ENCODE measurements at regions not wholly inside any gene's neighbourhood (a gene's known extent, or its start where the extent isn't known, plus 50 kb on each side); places are given as distances from the start of the nearest gene placed in this dataset.

- POLR2A ChIA-PET = no interaction called here
- no peak overlapping the region for H3K27ac ChIP-seq (ENCODE audit: low read length in 2 of 2)
- ATAC-seq (ENCODE audit: low read depth) = no peak
Observed at GRCh38 chr2:19843992-19844515, 57.7 kb downstream of the TTC32 start.

GRCh38 chr2:19841918-19842693 is 59.7 kb downstream of the TTC32 start:
- Histone ChIP-seq H3K79me2 (ENCODE audit: control insufficient read depth, insufficient read depth, low read length) (no peaks in the 10 kb centered on the region), H4K20me1 (ENCODE audit: control insufficient read depth, insufficient read depth, low read length, poor library complexity, severe bottlenecking) (no peaks in the 10 kb centered on the region), H3K27ac (ENCODE audit: low read length in 2 of 2) (no peak overlapping the region), H3K9me3 (ENCODE audit: control extremely low read depth in 1 of 3, control insufficient read depth in 2 of 3, insufficient read depth in 1 of 3, low read length in 2 of 3) (peaks cover 0 to 4% (median 3%) of the 10 kb centered on the region in 3 donors), H3K4me1 (ENCODE audit: control insufficient read depth in 2 of 2, insufficient read depth in 2 of 2, low read length in 2 of 2) (no peaks in the 10 kb centered on the region), H3K36me3 (replicated peaks in 1 of 2; ENCODE audit: control extremely low read depth in 1 of 2, control insufficient read depth in 1 of 2, extremely low read depth in 1 of 2, insufficient read depth in 2 of 2, low read length in 1 of 2) (no peaks in the 10 kb centered on the region), H3K9ac (ENCODE audit: low read length) (no peak overlapping the region), H2AFZ (ENCODE audit: insufficient read depth, low read depth, low read length, poor library complexity, severe bottlenecking) (no peak overlapping the region), H3K27me3 (replicated peaks in 1 of 4; ENCODE audit: control extremely low read depth in 1 of 4, control insufficient read depth in 3 of 4, insufficient read depth in 4 of 4, low read length in 3 of 4) (peaks cover 0 to 12% (median 1%) of the 10 kb centered on the region in 4 experiments), H3K4me3 (ENCODE audit: control extremely low read depth in 1 of 5, extremely low read depth in 1 of 5, insufficient read depth in 1 of 5, low read depth in 2 of 5, low read length in 4 of 5) (no peak overlapping the region), H3K4me2 (replicated peaks; ENCODE audit: low read depth, low read length, poor library complexity, severe bottlenecking) (no peak overlapping the region)
- Mint-ChIP-seq H3K4me1 (no peaks in the 10 kb centered on the region), H3K27ac (no peak overlapping the region), H3K27me3 (peaks cover 56% of the 10 kb centered on the region), H3K4me3 (no peak overlapping the region), H3K9me3 (ENCODE audit: insufficient read depth) (peaks cover 4% of the 10 kb centered on the region)
- ATAC-seq (ENCODE audit: low read depth) (no peak), DNase-seq (no peak)
- intact Hi-C loops (cut with micrococcal nuclease) = no loop called here
- ChIA-PET POLR2A (no interaction called here), CTCF (no interaction called here)
- WGBS (ENCODE audit: insufficient coverage) = 90% methylated on average over 9 of the region's 9 CpGs
- TF ChIP-seq, protein P1, sequence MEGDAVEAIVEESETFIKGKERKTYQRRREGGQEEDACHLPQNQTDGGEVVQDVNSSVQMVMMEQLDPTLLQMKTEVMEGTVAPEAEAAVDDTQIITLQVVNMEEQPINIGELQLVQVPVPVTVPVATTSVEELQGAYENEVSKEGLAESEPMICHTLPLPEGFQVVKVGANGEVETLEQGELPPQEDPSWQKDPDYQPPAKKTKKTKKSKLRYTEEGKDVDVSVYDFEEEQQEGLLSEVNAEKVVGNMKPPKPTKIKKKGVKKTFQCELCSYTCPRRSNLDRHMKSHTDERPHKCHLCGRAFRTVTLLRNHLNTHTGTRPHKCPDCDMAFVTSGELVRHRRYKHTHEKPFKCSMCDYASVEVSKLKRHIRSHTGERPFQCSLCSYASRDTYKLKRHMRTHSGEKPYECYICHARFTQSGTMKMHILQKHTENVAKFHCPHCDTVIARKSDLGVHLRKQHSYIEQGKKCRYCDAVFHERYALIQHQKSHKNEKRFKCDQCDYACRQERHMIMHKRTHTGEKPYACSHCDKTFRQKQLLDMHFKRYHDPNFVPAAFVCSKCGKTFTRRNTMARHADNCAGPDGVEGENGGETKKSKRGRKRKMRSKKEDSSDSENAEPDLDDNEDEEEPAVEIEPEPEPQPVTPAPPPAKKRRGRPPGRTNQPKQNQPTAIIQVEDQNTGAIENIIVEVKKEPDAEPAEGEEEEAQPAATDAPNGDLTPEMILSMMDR (IDR thresholded peaks at IDR 0.05) = no peak
- TF ChIP-seq EZH2 (IDR thresholded peaks at IDR 0.05; ENCODE audit: borderline replicate concordance, insufficient read depth, low read depth, low read length, poor library complexity, severe bottlenecking) = no peak

More at GRCh38 chr2:19843992-19844515, 57.7 kb downstream of the TTC32 start:
- Mint-ChIP-seq H3K27me3 (peaks cover 54% of the 10 kb centered on the region), H3K4me1 (no peaks in the 10 kb centered on the region), H3K9me3 (ENCODE audit: insufficient read depth) (peaks cover 4% of the 10 kb centered on the region), H3K27ac (no peak overlapping the region), H3K4me3 (no peak overlapping the region)
- Histone ChIP-seq H4K20me1 (ENCODE audit: control insufficient read depth, insufficient read depth, low read length, poor library complexity, severe bottlenecking) (no peaks in the 10 kb centered on the region), H3K4me3 (ENCODE audit: control extremely low read depth in 1 of 5, extremely low read depth in 1 of 5, insufficient read depth in 1 of 5, low read depth in 2 of 5, low read length in 4 of 5) (no peak overlapping the region), H3K27me3 (replicated peaks in 1 of 4; ENCODE audit: control extremely low read depth in 1 of 4, control insufficient read depth in 3 of 4, insufficient read depth in 4 of 4, low read length in 3 of 4) (peaks cover 0 to 12% (median 0%) of the 10 kb centered on the region in 4 experiments), H3K79me2 (ENCODE audit: control insufficient read depth, insufficient read depth, low read length) (no peaks in the 10 kb centered on the region), H2AFZ (ENCODE audit: insufficient read depth, low read depth, low read length, poor library complexity, severe bottlenecking) (no peak overlapping the region), H3K4me2 (replicated peaks; ENCODE audit: low read depth, low read length, poor library complexity, severe bottlenecking) (no peak overlapping the region), H3K9ac (ENCODE audit: low read length) (no peak overlapping the region), H3K4me1 (ENCODE audit: control insufficient read depth in 2 of 2, insufficient read depth in 2 of 2, low read length in 2 of 2) (no peaks in the 10 kb centered on the region), H3K9me3 (ENCODE audit: control extremely low read depth in 1 of 3, control insufficient read depth in 2 of 3, insufficient read depth in 1 of 3, low read length in 2 of 3) (peaks cover 0 to 4% (median 3%) of the 10 kb centered on the region in 3 donors), H3K36me3 (replicated peaks in 1 of 2; ENCODE audit: control extremely low read depth in 1 of 2, control insufficient read depth in 1 of 2, extremely low read depth in 1 of 2, insufficient read depth in 2 of 2, low read length in 1 of 2) (no peaks in the 10 kb centered on the region)
- intact Hi-C loops (cut with micrococcal nuclease) = no loop called here
- CTCF ChIA-PET = no interaction called here
- DNase-seq = no peak
- WGBS (ENCODE audit: insufficient coverage) = 92% methylated on average over 2 of the region's 2 CpGs
- TF ChIP-seq, protein P1 (IDR thresholded peaks at IDR 0.05) = no peak
- TF ChIP-seq EZH2 (IDR thresholded peaks at IDR 0.05; ENCODE audit: borderline replicate concordance, insufficient read depth, low read depth, low read length, poor library complexity, severe bottlenecking) = no peak

Measured in B cell (primary cell).